PC-9 (cell line): ENCODE measurements at regions not wholly inside any gene's neighbourhood (a gene's known extent, or its start where the extent isn't known, plus 50 kb on each side); places are given as distances from the start of the nearest gene placed in this dataset.
"Not testable (repeated sequence)": the region's sequence is repeated elsewhere in the genome, so short reads cannot be mapped to it uniquely, and the experiment has no call there.

Experiments
- BruUV-seq: library from RNA; stranded (reverse); fragments of 400-500 nt; replicated peaks from 2 replicates; lab custom pipeline; 2021; lab: Mats Ljungman, UMichigan
- CTCF ChIA-PET: fragments of 300-600 bp; sonication (Branson Sonifier 250); formaldehyde crosslinking; loops from one replicate; lab custom pipeline; 2022; ENCODE audit warnings: antibody characterized with exemption; lab: Charles Lee
- POLR2A ChIA-PET: fragments of 300-600 bp; sonication (Branson Sonifier 250); formaldehyde crosslinking; loops from one replicate; lab custom pipeline; 2022; ENCODE audit warnings: antibody characterized with exemption; ENCODE audit not compliant: unreplicated experiment; lab: Charles Lee
- DNase-seq, 2 experiments: peaks; one replicate each; pipeline versions ENCODE4 v3.0.0 to v3.0.0-alpha.2; 2015 to 2022; ENCODE audit warnings: mixed read lengths in 1 of 2
- H2AFZ ChIP-seq: fragments of 200-600 bp; sonication (generic); 2 replicates; pipeline ENCODE4 v1.8.1; 2017; ENCODE audit warnings: antibody characterized with exemption
- H3F3A ChIP-seq: fragments of 200-600 bp; sonication (generic); 2 replicates; pipeline ENCODE4 v1.8.1; 2017; ENCODE audit warnings: antibody characterized with exemption, mild to moderate bottlenecking, low read depth; ENCODE audit not compliant: insufficient read depth
- H3K27ac ChIP-seq: fragments of 200-600 bp; sonication (generic); 2 replicates; pipeline ENCODE4 v1.6.1; 2016; ENCODE audit warnings: mixed run types
- H3K27me3 ChIP-seq: fragments of 200-600 bp; sonication (generic); 2 replicates; pipeline ENCODE4 v1.6.1; 2016; ENCODE audit warnings: low read depth, mixed run types; ENCODE audit not compliant: insufficient read depth
- H3K36me3 ChIP-seq: fragments of 200-600 bp; sonication (generic); 2 replicates; pipeline ENCODE4 v1.6.1; 2016; ENCODE audit warnings: low read depth, mixed run types
- H3K4me1 ChIP-seq: fragments of 200-600 bp; sonication (generic); replicated peaks from 2 replicates; pipeline ENCODE4 v1.6.1; 2016; ENCODE audit warnings: mixed run types; ENCODE audit not compliant: insufficient read depth
- H3K4me2 ChIP-seq: fragments of 200-600 bp; sonication (generic); 2 replicates; pipeline ENCODE4 v1.6.1; 2017; ENCODE audit warnings: mixed run types
- H3K4me3 ChIP-seq: fragments of 200-600 bp; sonication (generic); 2 replicates; pipeline ENCODE4 v1.6.1; 2016; ENCODE audit warnings: mixed run types
- H3K79me2 ChIP-seq: fragments of 200-600 bp; sonication (generic); 2 replicates; pipeline ENCODE4 v1.6.1; 2017; ENCODE audit warnings: low read depth, mixed run types
- H3K9me2 ChIP-seq: fragments of 200-600 bp; sonication (generic); 2 replicates; pipeline ENCODE4 v1.8.1; 2017; ENCODE audit warnings: mild to moderate bottlenecking; ENCODE audit not compliant: insufficient read depth
- H3K9me3 ChIP-seq: fragments of 200-600 bp; sonication (generic); 2 replicates; pipeline ENCODE4 v1.8.1; 2016; ENCODE audit warnings: low read depth; ENCODE audit not compliant: insufficient read depth
- H4K20me1 ChIP-seq: fragments of 200-600 bp; sonication (generic); 2 replicates; pipeline ENCODE4 v1.8.1; 2017; ENCODE audit not compliant: insufficient read depth
- CTCF ChIP-seq: fragments of 200-600 bp; sonication (generic); conservative IDR thresholded peaks from 2 replicates; pipeline ENCODE4 v1.6.1; 2017; ENCODE audit warnings: mixed run types, antibody characterized with exemption, mild to moderate bottlenecking, moderate library complexity
- EZH2 ChIP-seq: fragments of 200-600 bp; sonication (generic); IDR thresholded peaks from 2 replicates; pipeline ENCODE4 v1.8.0; 2017; ENCODE audit warnings: antibody characterized with exemption, low read depth
- intact Hi-C: fragments of 100-400 bp; cut with micrococcal nuclease; formaldehyde crosslinking; loops from one replicate; pipeline ENCODE4 v1.10.0; 2022; ENCODE audit not compliant: unreplicated experiment

GRCh38 chr2:154507186-154507585 is 191.3 kb upstream of the KCNJ3 start:
- no peaks in the 10 kb centered on the region for H3K27me3 ChIP-seq
- TF ChIP-seq CTCF: no peak
- TF ChIP-seq EZH2: no peak
- no peaks in the 10 kb centered on the region for H3K79me2 ChIP-seq
- no peak for DNase-seq
- no peak overlapping the region for H2AFZ ChIP-seq
- CTCF ChIA-PET: no interaction called here
- BruUV-seq: no TSS peak
- no peaks in the 10 kb centered on the region for H3F3A ChIP-seq
- intact Hi-C loops: no loop called here
- H3K27ac ChIP-seq: no peak overlapping the region
- H3K4me1 ChIP-seq: no peaks in the 10 kb centered on the region
- H4K20me1 ChIP-seq: no peaks in the 10 kb centered on the region
- POLR2A ChIA-PET: no interaction called here
- no peak overlapping the region for H3K4me3 ChIP-seq
- H3K9me3 ChIP-seq: no peaks in the 10 kb centered on the region
- H3K36me3 ChIP-seq: no peaks in the 10 kb centered on the region
- H3K4me2 ChIP-seq: no peak overlapping the region
- H3K9me2 ChIP-seq: no peaks in the 10 kb centered on the region

GRCh38 chr2:154518872-154519271 is 179.6 kb upstream of the KCNJ3 start:
- Histone ChIP-seq H3F3A (no peaks in the 10 kb centered on the region), H2AFZ (no peak overlapping the region), H3K4me2 (no peak overlapping the region), H3K79me2 (no peaks in the 10 kb centered on the region), H3K9me2 (no peaks in the 10 kb centered on the region), H3K9me3 (no peaks in the 10 kb centered on the region), H4K20me1 (no peaks in the 10 kb centered on the region), H3K36me3 (no peaks in the 10 kb centered on the region), H3K27me3 (no peaks in the 10 kb centered on the region), H3K4me3 (no peak overlapping the region), H3K27ac (no peak overlapping the region), H3K4me1 (no peaks in the 10 kb centered on the region)
- TF ChIP-seq EZH2: no peak
- TF ChIP-seq CTCF: no peak
- BruUV-seq: no TSS peak
- no peak for DNase-seq
- ChIA-PET POLR2A (no interaction called here), CTCF (no interaction called here)
- intact Hi-C loops: no loop called here

GRCh38 chr2:154520951-154521350 is 177.5 kb upstream of the KCNJ3 start:
- CTCF ChIA-PET, H3K27ac ChIP-seq, H2AFZ ChIP-seq, intact Hi-C loops, H3K9me3 ChIP-seq, BruUV-seq, H3K4me3 ChIP-seq, H3K9me2 ChIP-seq, POLR2A ChIA-PET, H3F3A ChIP-seq, H3K36me3 ChIP-seq, H4K20me1 ChIP-seq, H3K79me2 ChIP-seq, DNase-seq, H3K27me3 ChIP-seq, H3K4me2 ChIP-seq, H3K4me1 ChIP-seq: not testable (repeated sequence)

GRCh38 chr2:154526234-154526633 is 172.3 kb upstream of the KCNJ3 start:
- Histone ChIP-seq H3K4me2 (no peak overlapping the region), H3K9me3 (no peaks in the 10 kb centered on the region), H2AFZ (no peak overlapping the region), H3F3A (no peaks in the 10 kb centered on the region), H4K20me1 (no peaks in the 10 kb centered on the region), H3K36me3 (no peaks in the 10 kb centered on the region), H3K27ac (no peak overlapping the region), H3K4me1 (no peaks in the 10 kb centered on the region), H3K79me2 (no peaks in the 10 kb centered on the region), H3K4me3 (no peak overlapping the region), H3K27me3 (no peaks in the 10 kb centered on the region), H3K9me2 (no peaks in the 10 kb centered on the region)
- TF ChIP-seq CTCF (no peak), EZH2 (no peak)
- BruUV-seq: no TSS peak
- ChIA-PET POLR2A (no interaction called here), CTCF (no interaction called here)
- no peak for DNase-seq
- intact Hi-C loops: no loop called here
